ENCODE measurements at regions not wholly inside any gene's neighbourhood (a gene's known extent, or its start where the extent isn't known, plus 50 kb on each side); places are given as distances from the start of the nearest gene placed in this dataset.
A peak's percentile ranks its signal among the peaks of the same experiment; 100 is the strongest.

GRCh38 chr1:56378341-56379070 is 200.9 kb downstream of the PLPP3 start:
- Mint-ChIP-seq H3K27me3 (ENCODE audit: low read depth) (no peaks in the 10 kb centered on the region), H3K4me1 (peaks cover 43% of the 10 kb centered on the region in 2 experiments), H3K27ac (peak overlapping the region in 1 of 3 experiments; percentile 79; a peak in 2 of 7 replicates), H3K9me3 (no peaks in the 10 kb centered on the region), H3K4me3 (no peak overlapping the region), H3K36me3 (ENCODE audit: insufficient read depth in 1 of 3, low read depth in 3 of 3) (no peaks in the 10 kb centered on the region)
- no peaks in the 10 kb centered on the region for H3K79me2 ChIP-seq (ENCODE audit: insufficient read depth, low read length)
- no peaks in the 10 kb centered on the region for H4K20me1 ChIP-seq (ENCODE audit: control insufficient read depth, insufficient read depth, insufficient read length)
- H3K9me3 ChIP-seq (ENCODE audit: control insufficient read depth, low read depth, low read length) = no peaks in the 10 kb centered on the region
- no peak overlapping the region for H4K5ac ChIP-seq (ENCODE audit: insufficient read length, low read depth, low read length)
- no peak overlapping the region for H3K14ac ChIP-seq (ENCODE audit: insufficient read depth, low read length)
- DNase-seq = no peak
- H3K23me2 ChIP-seq (ENCODE audit: insufficient read length, low read depth, low read length, poor library complexity, severe bottlenecking) = no peaks in the 10 kb centered on the region
- H3K9ac ChIP-seq (ENCODE audit: extremely low read depth, insufficient read length, low read length) = no peak overlapping the region
- H3K4me2 ChIP-seq (ENCODE audit: insufficient read depth, insufficient read length, low read length) = no peak overlapping the region
- no peak overlapping the region for H4K8ac ChIP-seq (replicated peaks; ENCODE audit: insufficient read length, low read depth, low read length)
- no peak overlapping the region for H2BK120ac ChIP-seq (ENCODE audit: low read depth, low read length, poor library complexity, severe bottlenecking)
- H2AFZ ChIP-seq (ENCODE audit: low read length) = no peak overlapping the region
- no peak overlapping the region for H3T11ph ChIP-seq (ENCODE audit: low read length)
- H2BK5ac ChIP-seq (ENCODE audit: insufficient read length, low read length) = no peak overlapping the region
- H3K18ac ChIP-seq (ENCODE audit: insufficient read length, low read depth, low read length) = no peak overlapping the region
- no peak overlapping the region for H3K23ac ChIP-seq (ENCODE audit: insufficient read length, low read depth, low read length)
- no peak for TF ChIP-seq CTCF (conservative IDR thresholded peaks at IDR 0.05)
- H3K4ac ChIP-seq (ENCODE audit: low read depth, low read length) = no peak overlapping the region
- no peak overlapping the region for H2BK20ac ChIP-seq (ENCODE audit: low read depth, low read length, poor library complexity, severe bottlenecking)
- H3K4me1 ChIP-seq (ENCODE audit: insufficient read depth, low read length) = peaks cover 6% of the 10 kb centered on the region; the same call in 1 of the 2 replicates
- no peak overlapping the region for H2BK15ac ChIP-seq (ENCODE audit: low read depth, low read length)
- H2BK12ac ChIP-seq (ENCODE audit: insufficient read length, low read depth, low read length) = no peak overlapping the region
- no peaks in the 10 kb centered on the region for H3K79me1 ChIP-seq (ENCODE audit: insufficient read depth, low read depth, low read length, poor library complexity, severe bottlenecking)
- H3K27me3 ChIP-seq (ENCODE audit: insufficient read depth, low read length) = no peaks in the 10 kb centered on the region
- no CpG with 5 or more reads among the region's 6 CpGs for WGBS (ENCODE audit: extremely low coverage, insufficient read length, low lambda C conversion rate)
- H3K56ac ChIP-seq (ENCODE audit: insufficient read length, low read depth, low read length) = no peak overlapping the region
- no peak overlapping the region for H4K91ac ChIP-seq (ENCODE audit: insufficient read length, low read depth, low read length)
- no peak overlapping the region for H3K27ac ChIP-seq (ENCODE audit: insufficient read length, low read depth, low read length)
- H2AK5ac ChIP-seq (ENCODE audit: insufficient read length, low read length) = no peak overlapping the region

Measured in H9 (cell line).